HEK293T (cell line): ENCODE measurements at regions not wholly inside any gene's neighbourhood (a gene's known extent, or its start where the extent isn't known, plus 50 kb on each side); places are given as distances from the start of the nearest gene placed in this dataset.

ENCODE experiments used
- BHLHE40 ChIP-seq: fragments of 450-650 bp; IDR thresholded peaks from 2 replicates; pipeline ENCODE4 v1.6.1; 2016; ENCODE audit warnings: mild to moderate bottlenecking, moderate library complexity, borderline replicate concordance
- FOXA1 ChIP-seq: fragments of 450-650 bp; IDR thresholded peaks from 2 replicates; pipeline ENCODE4 v1.6.1; 2016; ENCODE audit warnings: mild to moderate bottlenecking
- FOXK2 ChIP-seq: fragments of 450-650 bp; IDR thresholded peaks from 2 replicates; pipeline ENCODE4 v1.6.1; 2016; ENCODE audit warnings: mild to moderate bottlenecking
- FOXM1 ChIP-seq: fragments of 450-650 bp; IDR thresholded peaks from 2 replicates; pipeline ENCODE4 v1.6.1; 2017; ENCODE audit warnings: mild to moderate bottlenecking, borderline replicate concordance
- HDGF ChIP-seq: fragments of 450-650 bp; IDR thresholded peaks from 2 replicates; pipeline ENCODE4 v1.6.1; 2017; ENCODE audit warnings: antibody characterized with exemption, borderline replicate concordance
- LEF1 ChIP-seq: fragments of 450-650 bp; IDR thresholded peaks from 2 replicates; pipeline ENCODE4 v1.6.1; 2017; ENCODE audit warnings: mild to moderate bottlenecking, borderline replicate concordance
- NFRKB ChIP-seq: fragments of 450-650 bp; IDR thresholded peaks from 2 replicates; pipeline ENCODE4 v1.6.1; 2016; ENCODE audit warnings: mild to moderate bottlenecking, moderate library complexity
- SP1 ChIP-seq: fragments of 450-650 bp; IDR thresholded peaks from 2 replicates; pipeline ENCODE4 v1.6.1; 2017
- SUZ12 ChIP-seq: fragments of 450-650 bp; IDR thresholded peaks from 2 replicates; pipeline ENCODE4 v1.6.1; 2016; ENCODE audit warnings: mild to moderate bottlenecking
- ZNF384 ChIP-seq: fragments of 450-650 bp; IDR thresholded peaks from 2 replicates; pipeline ENCODE4 v1.6.1; 2016

DNA sequence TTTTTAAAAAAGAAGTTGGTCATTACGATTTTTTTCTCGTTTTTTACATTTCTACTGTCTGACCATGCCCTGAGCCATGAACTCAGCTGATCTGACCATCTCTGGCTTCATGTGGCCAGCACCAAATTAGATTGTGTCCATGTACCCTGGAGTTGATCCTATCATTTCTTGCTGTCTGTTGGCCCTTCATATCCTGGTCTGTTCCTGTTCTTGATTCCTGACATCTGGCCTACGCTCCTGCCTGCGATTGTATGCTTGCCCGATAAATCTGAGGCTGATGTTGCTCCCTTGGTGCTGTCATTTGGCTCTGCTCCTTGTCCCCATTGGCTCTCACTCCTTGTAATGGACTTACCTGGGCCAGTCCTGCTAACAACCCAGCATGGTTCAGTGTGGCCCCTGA, 89.8 kb upstream of the IGSF10 start:
- TF ChIP-seq SUZ12 (no peak), SP1 (no peak), FOXM1 (no peak), HDGF (no peak), ZNF384 (no peak), BHLHE40 (no peak), LEF1 (no peak), FOXA1 (no peak), NFRKB (no peak), FOXK2 (no peak)
